Lower leg skin (tissue), 3 donors: ENCODE measurements at regions not wholly inside any gene's neighbourhood (a gene's known extent, or its start where the extent isn't known, plus 50 kb on each side); places are given as distances from the start of the nearest gene placed in this dataset.

Experiments
- CTCF ChIP-seq, 3 donors: fragments of 450-650 bp; IDR thresholded peaks; one replicate each; pipeline ENCODE4 v1.5.1; 2016; ENCODE audit warnings: antibody characterized with exemption in 3 of 3, mild to moderate bottlenecking in 3 of 3, moderate library complexity in 2 of 3
- POLR2A ChIP-seq, 2 donors: fragments of 450-650 bp; IDR thresholded peaks; one replicate each; pipeline ENCODE4 v1.6.1; 2016 to 2017; ENCODE audit warnings: antibody characterized with exemption in 2 of 2, mild to moderate bottlenecking in 1 of 2, moderate library complexity in 1 of 2

GRCh38 chr22:47806894-47807293 lies 1044.4 kb downstream of the TBC1D22A start:
- TF ChIP-seq CTCF (IDR thresholded peaks at IDR 0.05) (no peak), POLR2A (IDR thresholded peaks at IDR 0.05) (no peak)
